22Rv1 (cell line): ENCODE measurements at regions not wholly inside any gene's neighbourhood (a gene's known extent, or its start where the extent isn't known, plus 50 kb on each side); places are given as distances from the start of the nearest gene placed in this dataset.
"Not testable (repeated sequence)": the region's sequence is repeated elsewhere in the genome, so short reads cannot be mapped to it uniquely, and the experiment has no call there.

Experiments
- ZFX ChIP-seq: fragments of 450-650 bp; IDR thresholded peaks from 2 replicates; pipeline ENCODE4 v1.6.1; 2017; ENCODE audit warnings: antibody characterized with exemption, borderline replicate concordance
- TF ChIP-seq, protein P1 (sequence below): fragments of 450-650 bp; IDR thresholded peaks from 2 replicates; pipeline ENCODE4 v1.5.1; 2017; ENCODE audit warnings: mild to moderate bottlenecking

DNA sequence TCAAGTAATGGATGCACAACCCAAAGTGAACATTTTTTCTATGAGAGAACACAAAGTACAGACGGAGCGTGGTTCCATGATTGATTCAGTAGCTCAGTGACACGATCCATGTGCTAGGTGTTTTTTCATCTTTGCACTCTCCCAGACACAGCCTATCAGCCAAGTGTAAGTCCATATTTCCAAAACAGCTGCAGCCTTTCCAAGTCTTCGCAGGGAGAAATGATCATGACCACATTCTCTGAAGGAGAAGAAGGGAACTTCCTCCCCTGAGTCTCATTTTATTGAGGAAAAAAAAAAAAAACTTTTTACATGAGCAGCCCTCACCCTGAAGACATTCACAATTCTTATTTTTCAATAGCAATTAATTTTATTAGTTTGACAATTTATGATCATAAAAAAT is 958.3 kb downstream of the LTN1 start:
- TF ChIP-seq, protein P1, sequence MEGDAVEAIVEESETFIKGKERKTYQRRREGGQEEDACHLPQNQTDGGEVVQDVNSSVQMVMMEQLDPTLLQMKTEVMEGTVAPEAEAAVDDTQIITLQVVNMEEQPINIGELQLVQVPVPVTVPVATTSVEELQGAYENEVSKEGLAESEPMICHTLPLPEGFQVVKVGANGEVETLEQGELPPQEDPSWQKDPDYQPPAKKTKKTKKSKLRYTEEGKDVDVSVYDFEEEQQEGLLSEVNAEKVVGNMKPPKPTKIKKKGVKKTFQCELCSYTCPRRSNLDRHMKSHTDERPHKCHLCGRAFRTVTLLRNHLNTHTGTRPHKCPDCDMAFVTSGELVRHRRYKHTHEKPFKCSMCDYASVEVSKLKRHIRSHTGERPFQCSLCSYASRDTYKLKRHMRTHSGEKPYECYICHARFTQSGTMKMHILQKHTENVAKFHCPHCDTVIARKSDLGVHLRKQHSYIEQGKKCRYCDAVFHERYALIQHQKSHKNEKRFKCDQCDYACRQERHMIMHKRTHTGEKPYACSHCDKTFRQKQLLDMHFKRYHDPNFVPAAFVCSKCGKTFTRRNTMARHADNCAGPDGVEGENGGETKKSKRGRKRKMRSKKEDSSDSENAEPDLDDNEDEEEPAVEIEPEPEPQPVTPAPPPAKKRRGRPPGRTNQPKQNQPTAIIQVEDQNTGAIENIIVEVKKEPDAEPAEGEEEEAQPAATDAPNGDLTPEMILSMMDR: not testable (repeated sequence)
- not testable (repeated sequence) for TF ChIP-seq ZFX
